Endothelial cell of umbilical vein (primary cell): ENCODE measurements at regions not wholly inside any gene's neighbourhood (a gene's known extent, or its start where the extent isn't known, plus 50 kb on each side); places are given as distances from the start of the nearest gene placed in this dataset.

Source experiments
- BruUV-seq: library from RNA; stranded (reverse); fragments of 400-500 nt; replicated peaks from 2 replicates; lab custom pipeline; 2021; lab: Mats Ljungman, UMichigan
- CTCF ChIA-PET: fragments of 300-600, 350-600 bp; sonication (Branson Sonifier 250); formaldehyde crosslinking; loops from one replicate; lab custom pipeline; 2021; ENCODE audit warnings: antibody characterized with exemption, inconsistent platforms; lab: Charles Lee
- POLR2A ChIA-PET: fragments of 300-600, 350-600 bp; sonication (Branson Sonifier 250); formaldehyde crosslinking; loops from one replicate; lab custom pipeline; 2021; ENCODE audit warnings: antibody characterized with exemption, inconsistent platforms; lab: Charles Lee
- DNase-seq: peaks from one replicate; pipeline ENCODE4 v3.0.0-alpha.2; 2011; ENCODE audit warnings: low read depth, low spot score
- FAIRE-seq: peaks from 2 replicates; lab custom pipeline; 2011; peaks lifted over from hg19 to GRCh38; lab: Jason Lieb, UNC
- H2AFZ ChIP-seq: 2 replicates; pipeline ENCODE4 v1.6.0; 2012; ENCODE audit warnings: low read depth, low read length, control low read depth, inconsistent platforms
- H3K27ac ChIP-seq: 2 replicates; pipeline ENCODE4 v1.5.1; 2011; ENCODE audit warnings: low read depth, mild to moderate bottlenecking, control low read depth, low read length, moderate library complexity; ENCODE audit not compliant: insufficient read depth
- H3K27me3 ChIP-seq, 2 experiments: 2 replicates each; pipeline versions ENCODE4 v1.6.0 to v1.6.1; 2011; ENCODE audit warnings: low read length in 2 of 2, mixed read lengths in 1 of 2; ENCODE audit not compliant: control insufficient read depth in 2 of 2, insufficient read depth in 2 of 2
- H3K36me3 ChIP-seq, 2 experiments: 2 replicates in 1 of 2; 3 replicates in 1 of 2; pipeline ENCODE4 v1.5.1; 2011; ENCODE audit warnings: low read length in 2 of 2, mild to moderate bottlenecking in 1 of 2, moderate library complexity in 1 of 2; ENCODE audit not compliant: control insufficient read depth in 2 of 2, insufficient read depth in 2 of 2; ENCODE audit errors: extremely low read depth in 1 of 2
- H3K4me1 ChIP-seq: 3 replicates; pipeline ENCODE4 v1.5.1; 2011; ENCODE audit warnings: mild to moderate bottlenecking, low read length; ENCODE audit not compliant: control insufficient read depth, insufficient read depth; ENCODE audit errors: extremely low read depth
- H3K4me2 ChIP-seq: 2 replicates; pipeline ENCODE4 v1.6.1; 2011; ENCODE audit warnings: low read length, control low read depth, mixed read lengths; ENCODE audit not compliant: insufficient read depth
- H3K4me3 ChIP-seq, 3 experiments: fragments of 200-600 bp in 1 of 3; sonication (generic), shearing (Covaris generic) in 1 of 3; replicated peaks in 1 of 3; 2 replicates each; pipeline ENCODE4 v1.5.1; 2011 to 2016; ENCODE audit warnings: control low read depth in 3 of 3, low read length in 3 of 3, mild to moderate bottlenecking in 2 of 3, inconsistent platforms in 1 of 3, low read depth in 1 of 3, moderate library complexity in 1 of 3; ENCODE audit not compliant: insufficient read depth in 1 of 3
- H3K79me2 ChIP-seq: 2 replicates; pipeline ENCODE4 v1.6.0; 2012; ENCODE audit warnings: low read length, inconsistent platforms; ENCODE audit not compliant: control insufficient read depth, insufficient read depth
- H3K9ac ChIP-seq: replicated peaks from 2 replicates; pipeline ENCODE3; 2011; ENCODE audit warnings: low read length, control low read depth; ENCODE audit not compliant: insufficient read depth; ENCODE audit errors: extremely low read depth
- H3K9me1 ChIP-seq: replicated peaks from 3 replicates; pipeline ENCODE4 v1.6.0; 2011; ENCODE audit warnings: mild to moderate bottlenecking, low read length; ENCODE audit not compliant: control insufficient read depth, insufficient read depth; ENCODE audit errors: extremely low read depth
- H3K9me3 ChIP-seq: replicated peaks from 2 replicates; pipeline ENCODE4 v1.5.1; 2012; ENCODE audit warnings: low read length, inconsistent platforms; ENCODE audit not compliant: control insufficient read depth, insufficient read depth
- H4K20me1 ChIP-seq: replicated peaks from 2 replicates; pipeline ENCODE3; 2011; ENCODE audit warnings: mild to moderate bottlenecking, low read length; ENCODE audit not compliant: control insufficient read depth, insufficient read depth; ENCODE audit errors: extremely low read depth
- FOS ChIP-seq: IDR thresholded peaks from 2 replicates; pipeline ENCODE4 v1.6.1; 2011; ENCODE audit warnings: mild to moderate bottlenecking, low read length, moderate library complexity, borderline replicate concordance; ENCODE audit not compliant: insufficient read depth
- JUN ChIP-seq: IDR thresholded peaks from 2 replicates; pipeline ENCODE4 v1.6.1; 2011; ENCODE audit warnings: borderline replicate concordance, low read depth; ENCODE audit not compliant: insufficient read length, insufficient read depth
- MAX ChIP-seq: IDR thresholded peaks from 2 replicates; pipeline ENCODE4 v1.6.1; 2011; ENCODE audit not compliant: insufficient read depth, insufficient read length
- MYC ChIP-seq: IDR thresholded peaks from one replicate; pipeline ENCODE4 v1.6.1; 2011; ENCODE audit warnings: mild to moderate bottlenecking, low read depth, low read length
- POLR2A ChIP-seq: IDR thresholded peaks from 2 replicates; pipeline ENCODE4 v1.6.1; 2012; ENCODE audit warnings: low read depth, mild to moderate bottlenecking, control low read depth, low read length
- dilution Hi-C: fragments of 300-500 bp; cut with MboI; formaldehyde crosslinking; loops from one replicate; pipeline ENCODE4 v1.15.0; 2019; ENCODE audit warnings: low sequenced_read_pairs; ENCODE audit not compliant: extremely low pct_ligation_motif_present
- intact Hi-C: fragments of 100-400 bp; cut with micrococcal nuclease; formaldehyde crosslinking; loops from one replicate; pipeline ENCODE4 v1.10.0; 2022

- Histone ChIP-seq H3K79me2 (no peaks in the 10 kb centered on the region), H4K20me1 (no peaks in the 10 kb centered on the region), H3K4me2 (no peak overlapping the region), H3K4me3 (no peak overlapping the region), H3K9me3 (no peaks in the 10 kb centered on the region), H3K36me3 (no peaks in the 10 kb centered on the region), H3K9ac (no peak overlapping the region), H3K9me1 (no peaks in the 10 kb centered on the region), H3K27ac (no peak overlapping the region), H3K4me1 (no peaks in the 10 kb centered on the region), H2AFZ (no peak overlapping the region), H3K27me3 (no peaks in the 10 kb centered on the region)
- CTCF ChIA-PET: no interaction called here
- FAIRE-seq (no peak), DNase-seq (no peak)
- dilution Hi-C loops (no loop called here), intact Hi-C loops (no loop called here)
- TF ChIP-seq POLR2A: no peak
- BruUV-seq: no TSS peak
- POLR2A ChIA-PET: no interaction called here
These were observed 1190.0 kb upstream of the ALCAM start for GRCh38 chr3:104176706-104177105.

- DNase-seq (no peak), FAIRE-seq (no peak)
- no peaks in the 10 kb centered on the region for H3K4me1 ChIP-seq
- dilution Hi-C loops: no loop called here
- CTCF ChIA-PET: no interaction called here
- TF ChIP-seq POLR2A (no peak), FOS (no peak), MAX (no peak), MYC (no peak), JUN (no peak)
- no peak overlapping the region for H3K4me2 ChIP-seq
- H3K9me3 ChIP-seq: no peaks in the 10 kb centered on the region
- no peak overlapping the region for H2AFZ ChIP-seq
- no peak overlapping the region for H3K9ac ChIP-seq
- no peaks in the 10 kb centered on the region for H3K27me3 ChIP-seq
- H3K79me2 ChIP-seq: no peaks in the 10 kb centered on the region
- BruUV-seq: no TSS peak
- H3K9me1 ChIP-seq: no peaks in the 10 kb centered on the region
- no peak overlapping the region for H3K27ac ChIP-seq
- no peaks in the 10 kb centered on the region for H3K36me3 ChIP-seq
- intact Hi-C loops: no loop called here
- no peak overlapping the region for H3K4me3 ChIP-seq
- no peaks in the 10 kb centered on the region for H4K20me1 ChIP-seq
- POLR2A ChIA-PET: no interaction called here
These were observed 1188.0 kb upstream of the ALCAM start for GRCh38 chr3:104178680-104179079.
